HG03469 (cell line): ENCODE measurements at regions not wholly inside any gene's neighbourhood (a gene's known extent, or its start where the extent isn't known, plus 50 kb on each side); places are given as distances from the start of the nearest gene placed in this dataset.
"Not testable (repeated sequence)": the region's sequence is repeated elsewhere in the genome, so short reads cannot be mapped to it uniquely, and the experiment has no call there.

ENCODE experiments used
- ATAC-seq: cut with Tn5 transposase; IDR thresholded peaks from one replicate; pipeline ENCODE4 v1.9.1; 2021; ENCODE audit warnings: mild to moderate bottlenecking, moderate library complexity, moderate number of reproducible peaks; ENCODE audit not compliant: unreplicated experiment

- ATAC-seq, result no peak
These were observed 711.1 kb upstream of the SEMA3D start for GRCh38 chr7:85897967-85898366.

GRCh38 chr7:85896531-85896930 lies 709.7 kb upstream of the SEMA3D start:
- ATAC-seq, result no peak

- ATAC-seq, result no peak
These were observed 709.0 kb upstream of the SEMA3D start for GRCh38 chr7:85895835-85896234.

GRCh38 chr7:85891900-85892299 lies 705.0 kb upstream of the SEMA3D start:
- ATAC-seq, result not testable (repeated sequence)

GRCh38 chr7:85890244-85890811 lies 703.5 kb upstream of the SEMA3D start:
- ATAC-seq, result peak; percentile 83

GRCh38 chr7:85887133-85887532 lies 700.3 kb upstream of the SEMA3D start:
- no peak for ATAC-seq

GRCh38 chr7:85882335-85882734 lies 695.5 kb upstream of the SEMA3D start:
- no peak for ATAC-seq

- no peak for ATAC-seq
These were observed 688.5 kb upstream of the SEMA3D start for GRCh38 chr7:85875398-85875797.

GRCh38 chr7:85866540-85866939 lies 679.7 kb upstream of the SEMA3D start:
- ATAC-seq, result no peak

GRCh38 chr7:85851571-85852193 lies 664.8 kb upstream of the SEMA3D start:
- ATAC-seq, result no peak

- no peak for ATAC-seq
These were observed 663.5 kb upstream of the SEMA3D start for GRCh38 chr7:85850381-85850780.

- ATAC-seq, result no peak
These were observed 653.7 kb upstream of the SEMA3D start for GRCh38 chr7:85840554-85840953.

GRCh38 chr7:85833066-85833465 lies 646.2 kb upstream of the SEMA3D start:
- no peak for ATAC-seq

- no peak for ATAC-seq
These were observed 644.1 kb upstream of the SEMA3D start for GRCh38 chr7:85830982-85831381.

- ATAC-seq, result no peak
These were observed 643.1 kb upstream of the SEMA3D start for GRCh38 chr7:85829817-85830432.

- ATAC-seq, result no peak
These were observed 642.3 kb upstream of the SEMA3D start for GRCh38 chr7:85829176-85829575.

GRCh38 chr7:85828614-85829013 lies 641.8 kb upstream of the SEMA3D start:
- no peak for ATAC-seq

GRCh38 chr7:85823396-85824080 lies 636.7 kb upstream of the SEMA3D start:
- ATAC-seq, result no peak

GRCh38 chr7:85821926-85822325 lies 635.1 kb upstream of the SEMA3D start:
- ATAC-seq, result no peak

GRCh38 chr7:85820702-85821443 lies 634.0 kb upstream of the SEMA3D start:
- ATAC-seq, result no peak

- ATAC-seq, result no peak
These were observed 628.7 kb upstream of the SEMA3D start for GRCh38 chr7:85815526-85815925.
